Stimulated activated CD8-positive, alpha-beta memory T cell treated with anti-CD3 and anti-CD28 coated beads, Interleukin-2, amount 100 ng/mL, for 48 hours (primary cell): ENCODE measurements at regions not wholly inside any gene's neighbourhood (a gene's known extent, or its start where the extent isn't known, plus 50 kb on each side); places are given as distances from the start of the nearest gene placed in this dataset.

Experiments used
- DNase-seq, 2 donors: peaks; one replicate each; pipeline ENCODE4 v3.0.0-alpha.2; 2020; ENCODE audit warnings: low read depth in 2 of 2

DNA sequence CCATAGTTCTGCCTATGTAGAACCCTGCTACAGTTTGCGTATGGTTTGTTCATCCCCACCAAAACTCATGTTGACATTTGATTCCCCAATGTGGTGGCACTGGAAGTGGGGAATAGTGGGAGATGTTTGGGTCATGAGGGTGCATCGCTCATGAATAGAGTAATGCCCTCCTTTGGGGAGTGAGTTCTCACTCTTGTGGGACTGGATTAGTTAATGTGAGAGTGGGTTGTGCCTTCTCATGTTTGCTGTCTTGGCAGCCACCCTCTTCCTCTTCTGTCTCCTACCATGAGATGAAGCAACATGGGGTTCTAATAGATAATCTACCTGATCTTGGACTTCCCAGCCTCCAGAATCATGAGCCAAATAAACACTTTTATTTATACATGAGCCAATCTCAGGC lies 237.2 kb upstream of the APCDD1 start:
- no peak for DNase-seq

DNA sequence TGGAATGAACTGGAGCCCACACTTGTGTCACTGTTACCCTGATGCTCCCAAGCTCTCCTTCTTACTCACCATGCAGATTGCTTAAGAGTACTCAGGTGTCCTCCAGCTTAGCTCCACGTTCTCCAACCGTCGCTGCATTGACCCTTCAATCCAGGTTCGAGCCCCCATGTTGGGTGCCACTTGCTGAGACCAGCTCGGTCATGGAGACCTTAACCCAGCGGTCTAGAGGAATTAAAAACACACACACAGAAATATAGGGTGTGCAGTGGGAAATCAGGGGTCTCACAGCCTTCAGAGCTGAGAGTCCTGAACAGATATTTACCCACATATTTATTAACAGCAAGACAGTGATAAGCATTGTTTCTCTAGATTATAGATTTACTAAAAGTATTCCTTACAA lies 229.1 kb upstream of the APCDD1 start:
- no peak for DNase-seq

DNA sequence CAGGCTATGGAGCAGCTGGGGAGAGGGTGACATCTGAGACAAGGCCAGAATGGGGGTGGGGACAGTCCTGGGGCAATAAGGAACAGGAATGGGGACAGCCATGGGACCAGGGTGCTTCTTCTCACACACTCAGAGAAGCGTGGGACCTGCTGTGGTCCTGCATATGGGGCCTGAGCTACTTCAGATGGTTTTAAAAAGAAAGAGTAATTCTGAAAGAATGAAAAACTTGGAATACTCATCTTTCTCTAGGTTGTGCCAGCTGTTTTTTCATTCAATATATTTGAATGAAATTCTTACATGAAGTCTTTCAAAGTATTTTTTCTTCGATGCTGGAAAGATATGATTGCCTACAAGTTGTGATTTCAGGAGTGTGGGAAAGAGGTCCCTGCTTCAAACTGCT lies 227.5 kb upstream of the APCDD1 start:
- no peak for DNase-seq

DNA sequence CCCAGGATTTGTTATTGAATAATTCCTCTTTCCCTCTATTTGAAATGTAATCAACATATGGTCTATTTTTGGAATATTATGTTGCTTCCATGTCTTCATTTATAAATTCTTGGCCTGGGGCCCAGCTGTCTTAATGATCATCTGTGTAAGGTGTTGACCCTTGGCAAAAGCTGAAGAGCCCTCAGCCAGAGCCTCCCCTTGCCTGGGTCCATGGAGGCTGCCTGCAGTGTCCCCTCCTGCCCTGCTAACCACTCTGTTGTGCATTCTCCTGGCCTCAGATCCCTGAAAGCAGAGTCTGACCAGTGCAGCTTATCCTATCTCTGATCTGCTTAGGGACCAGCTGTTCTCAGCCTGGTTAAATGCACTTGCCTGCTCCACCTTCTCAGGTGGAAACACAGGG lies 226.1 kb upstream of the APCDD1 start:
- no peak for DNase-seq

DNA sequence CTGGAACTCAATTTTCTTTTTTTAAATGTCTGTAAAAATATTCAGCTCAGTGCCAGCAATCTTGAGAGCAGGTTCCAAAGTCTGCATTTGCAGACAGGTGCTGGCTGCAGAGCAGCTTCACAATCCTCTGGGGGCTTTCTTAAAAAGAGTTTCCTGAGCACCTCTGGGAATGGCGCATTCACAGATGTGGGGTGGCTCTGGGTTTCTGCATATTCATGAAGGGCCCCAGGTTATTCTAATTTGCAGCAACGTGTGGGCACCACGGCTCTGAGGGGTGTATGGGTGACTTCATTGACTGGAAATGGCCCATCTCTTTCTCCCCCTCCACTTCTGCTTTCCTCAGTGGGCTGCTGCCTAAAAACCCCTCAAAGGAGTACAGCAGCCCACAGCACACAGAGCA lies 225.0 kb upstream of the APCDD1 start:
- no peak for DNase-seq

DNA sequence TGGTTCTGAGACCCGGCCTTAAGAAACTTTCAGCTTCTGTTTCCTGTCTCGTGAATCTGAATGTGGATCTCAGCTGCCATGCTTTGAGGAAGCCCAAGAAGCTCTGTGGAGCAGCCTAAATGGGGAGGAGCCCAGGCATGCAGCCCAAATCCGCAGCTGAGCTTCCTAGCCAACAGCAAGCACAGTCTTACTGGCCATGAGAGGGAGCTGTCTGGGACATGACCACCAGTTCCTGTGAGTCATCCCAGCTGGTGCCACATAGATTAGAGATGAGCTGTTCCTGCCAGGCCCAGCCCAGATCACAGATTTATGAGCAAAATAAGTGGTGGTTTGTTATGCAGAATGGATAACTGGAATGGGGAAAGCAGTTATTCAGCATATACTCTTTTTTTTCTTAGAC lies 224.4 kb upstream of the APCDD1 start:
- no peak for DNase-seq

DNA sequence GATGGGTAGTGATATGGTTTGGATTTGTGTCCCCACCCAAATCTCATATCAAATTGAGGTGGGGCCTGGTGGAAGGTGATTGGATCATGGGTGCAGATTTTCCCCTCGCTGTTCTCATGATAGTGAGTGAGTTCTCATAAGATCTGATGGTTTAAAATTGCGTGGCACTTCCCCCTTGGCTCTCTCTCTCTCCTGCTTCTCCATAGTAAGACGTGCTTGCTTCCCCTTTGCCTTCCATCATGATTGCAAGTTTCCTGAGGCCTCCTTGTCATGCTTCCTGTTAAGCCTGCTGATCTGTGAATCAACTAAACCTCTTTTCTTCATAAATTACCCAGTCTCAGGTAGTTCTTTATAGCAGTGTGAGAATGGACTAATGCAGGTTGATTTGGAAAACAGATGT lies 223.2 kb upstream of the APCDD1 start:
- no peak for DNase-seq

DNA sequence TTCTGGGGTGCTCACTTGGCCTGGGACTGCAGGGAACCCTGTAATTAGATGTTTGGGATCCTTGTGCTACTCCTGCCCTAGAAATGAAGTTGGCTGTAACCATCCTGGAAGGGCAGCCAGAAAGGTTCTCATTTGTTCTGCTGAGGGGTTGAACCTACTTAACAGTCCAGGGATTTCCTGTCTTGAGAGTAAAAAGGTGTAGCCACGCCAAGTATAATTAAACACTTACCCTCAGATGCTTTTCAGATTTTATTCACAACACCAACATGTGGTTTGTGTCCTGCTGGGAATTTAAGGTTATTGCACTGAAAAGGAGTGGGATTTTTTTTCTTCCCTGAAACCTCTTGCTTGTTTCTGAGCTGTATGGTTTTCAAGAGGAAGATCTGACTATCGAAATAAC lies 222.4 kb upstream of the APCDD1 start:
- no peak for DNase-seq

DNA sequence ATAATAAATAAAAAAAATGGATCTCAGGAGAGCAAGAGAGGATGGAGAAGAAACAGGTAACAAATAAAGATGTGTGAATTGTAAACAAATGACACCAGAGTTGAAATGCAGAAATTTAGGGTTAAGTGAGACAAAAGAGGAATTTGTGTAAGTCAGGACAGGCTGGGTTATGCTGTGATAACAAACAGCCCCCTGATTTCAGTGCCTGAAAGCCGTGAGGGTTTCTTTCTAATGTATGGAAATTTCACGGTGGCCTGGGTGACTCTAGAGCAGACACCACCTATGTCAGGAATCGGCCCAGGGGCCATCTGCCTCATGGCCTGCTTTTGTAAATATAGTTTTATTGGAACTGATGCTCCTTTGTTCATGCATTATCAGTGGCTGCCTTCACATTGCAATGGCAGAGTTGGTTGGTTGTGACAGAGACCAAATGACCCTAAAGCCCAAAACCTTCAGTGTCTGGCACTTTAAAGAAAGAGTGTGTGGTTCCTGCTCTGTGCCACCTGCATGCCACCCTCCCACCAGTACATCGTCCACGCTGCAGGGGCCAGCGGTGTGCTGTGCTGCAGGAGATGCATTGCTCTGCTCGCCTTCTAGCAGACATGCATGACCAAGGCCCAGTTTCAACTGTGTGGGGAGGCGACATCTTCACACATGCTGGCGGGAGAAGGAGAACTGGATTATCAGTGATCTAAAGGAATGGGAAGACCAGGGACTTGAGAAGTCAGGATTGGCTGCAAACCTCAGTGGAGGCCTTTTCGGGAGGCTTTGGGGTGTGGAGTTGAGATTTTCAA lies 221.2 kb upstream of the APCDD1 start:
- no peak for DNase-seq

DNA sequence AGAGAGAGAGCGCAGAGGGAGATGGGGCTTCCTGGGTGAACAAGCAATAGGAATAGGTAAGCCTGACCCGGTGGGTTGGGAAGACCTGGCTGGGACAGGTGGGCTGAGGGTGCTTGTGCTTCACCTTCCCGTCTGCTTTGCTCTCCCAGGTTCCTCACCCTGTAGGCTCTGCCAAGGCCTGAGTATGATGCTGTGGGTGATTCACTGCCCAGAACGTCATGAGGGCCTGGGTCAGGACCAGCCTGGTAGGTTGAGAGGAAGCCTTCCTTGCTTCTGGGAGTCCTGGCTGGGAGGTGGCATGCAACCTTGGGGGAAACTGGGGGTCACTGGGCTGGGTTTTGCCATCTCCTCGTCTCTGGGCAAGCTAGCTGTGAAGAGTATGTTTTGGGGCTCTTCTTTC lies 220.2 kb upstream of the APCDD1 start:
- no peak for DNase-seq

DNA sequence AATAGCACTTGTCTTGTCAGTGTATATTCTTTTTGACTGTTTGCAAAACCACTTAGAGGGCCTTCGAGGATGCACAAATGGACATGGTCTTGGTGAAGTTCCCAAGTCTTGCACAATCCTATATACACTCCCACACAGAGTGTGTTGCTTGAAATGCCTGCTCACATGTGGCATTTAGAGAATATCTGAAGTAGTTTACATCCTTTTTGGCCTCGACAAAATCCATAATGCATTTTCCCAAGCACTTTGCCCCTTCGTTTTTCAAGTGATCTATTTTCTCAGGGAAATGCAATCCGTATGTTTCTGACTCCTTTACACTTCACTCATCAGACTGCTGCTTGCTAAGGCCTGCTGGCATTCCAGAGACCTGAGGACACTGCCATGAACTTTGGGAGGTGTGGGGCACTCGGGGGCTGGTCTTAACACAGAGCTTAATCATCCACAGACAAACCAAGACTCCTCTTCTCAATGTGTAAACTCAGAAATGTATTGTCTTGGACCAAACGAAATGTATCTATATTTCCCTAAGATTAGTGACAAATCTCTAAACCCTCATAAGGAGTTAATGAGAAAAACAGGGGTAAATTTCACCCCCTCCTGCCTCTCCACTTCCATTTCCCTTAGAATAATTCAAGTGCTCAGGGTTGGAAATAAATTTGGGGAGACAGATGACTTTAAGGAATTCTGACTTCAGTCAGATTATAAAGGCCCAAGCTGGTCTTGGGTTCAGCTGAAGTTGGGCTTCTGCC lies 219.3 kb upstream of the APCDD1 start:
- DNase-seq, result no peak

DNA sequence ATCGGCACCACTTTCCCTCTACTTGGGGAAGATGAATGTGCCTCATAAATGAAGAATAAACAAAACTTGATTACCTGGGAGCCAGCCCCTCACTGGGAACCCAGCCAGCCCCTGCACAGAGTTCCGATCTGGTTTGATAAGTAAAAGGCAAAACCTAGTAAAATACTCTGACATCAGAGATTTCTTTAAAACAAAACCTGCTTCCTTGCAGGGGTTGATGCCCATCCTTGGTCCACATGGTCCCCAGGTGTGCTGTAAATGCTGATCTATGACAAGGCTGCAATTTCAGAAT lies 218.8 kb upstream of the APCDD1 start:
- no peak for DNase-seq

DNA sequence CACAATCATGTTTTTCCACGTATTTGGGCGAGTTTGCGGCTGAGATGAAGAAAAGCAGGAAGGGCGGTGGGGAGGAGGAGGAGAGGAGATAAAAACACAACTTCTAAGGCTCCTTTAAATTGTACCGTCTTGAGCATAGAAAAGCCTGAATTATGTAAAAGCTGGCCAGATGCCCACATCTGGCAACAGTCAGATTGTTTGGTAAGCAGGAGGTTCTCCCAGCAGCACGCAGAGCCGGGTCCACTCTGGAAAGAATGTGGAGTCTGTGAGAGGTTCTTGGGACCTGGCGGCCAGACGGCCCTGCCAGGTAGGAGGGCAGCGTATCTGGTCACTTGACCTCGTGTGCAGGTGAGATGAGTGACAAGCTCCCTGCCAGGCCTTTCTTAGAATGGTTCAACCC lies 215.3 kb upstream of the APCDD1 start:
- no peak for DNase-seq

DNA sequence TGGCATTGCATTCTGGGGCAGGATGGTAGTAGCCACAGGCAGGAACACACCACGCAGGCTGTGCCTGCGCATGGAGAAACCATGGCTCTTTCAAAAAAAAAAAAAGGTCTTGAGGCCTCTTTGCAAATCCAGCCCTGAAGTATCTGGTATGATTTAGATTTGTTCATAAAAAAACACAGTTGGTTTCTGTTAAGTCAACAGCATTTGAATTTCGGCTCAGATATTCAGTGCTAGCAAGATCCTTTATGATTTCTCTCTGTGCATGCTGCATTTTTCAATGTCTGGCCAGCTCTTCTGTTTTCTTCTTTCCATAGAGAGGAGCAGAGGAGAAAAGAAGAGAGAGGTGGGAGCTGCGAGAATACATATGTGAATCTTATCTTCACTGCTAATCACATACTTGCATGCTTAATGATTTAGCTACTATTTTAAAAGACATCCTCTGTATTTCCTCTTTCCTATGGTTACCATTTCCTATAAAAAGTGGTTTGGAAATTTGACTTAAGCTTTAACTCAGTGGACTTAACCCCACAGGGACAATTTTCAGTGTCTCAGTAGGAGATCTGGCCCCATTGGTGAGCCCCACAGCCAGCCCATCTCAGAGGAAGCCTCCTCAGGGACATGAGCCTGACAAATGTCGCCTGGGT lies 214.3 kb upstream of the APCDD1 start:
- no peak for DNase-seq

DNA sequence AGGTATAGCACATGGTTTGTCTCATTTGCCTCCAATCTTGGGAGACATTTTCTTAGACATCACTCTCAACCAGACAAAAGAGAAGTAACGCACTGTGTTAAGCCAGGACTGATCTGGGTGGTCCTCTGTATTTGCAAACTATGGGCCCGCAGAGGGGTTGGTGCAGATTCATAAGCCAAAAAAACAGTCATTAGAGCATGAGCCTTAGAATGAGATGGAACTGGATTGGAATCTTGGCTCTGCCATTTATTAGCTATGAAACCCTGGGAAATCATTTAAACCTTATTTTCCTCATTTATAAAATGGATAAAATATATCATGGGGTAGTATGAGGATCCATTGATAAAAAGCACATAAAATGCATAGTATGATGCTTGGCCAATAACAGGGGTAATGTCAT lies 213.5 kb upstream of the APCDD1 start:
- no peak for DNase-seq

DNA sequence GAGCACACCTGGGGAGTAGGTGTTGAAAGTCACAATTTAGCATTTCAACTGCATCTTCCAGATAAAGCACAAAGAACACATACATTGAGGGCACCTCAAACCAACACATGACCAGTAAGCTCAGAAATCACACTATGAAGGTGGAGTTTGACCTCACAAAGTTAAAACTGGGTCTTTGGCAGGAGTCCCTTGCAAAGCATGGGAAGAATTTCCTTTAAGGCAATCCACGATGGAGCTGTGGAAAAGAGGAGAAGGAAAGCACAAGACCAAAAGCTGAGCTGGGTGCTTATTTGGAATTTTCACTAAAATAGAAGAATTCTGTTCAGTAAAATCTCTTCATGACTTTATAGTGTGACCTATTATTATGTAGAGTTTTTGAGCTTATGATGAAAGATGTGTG lies 212.9 kb upstream of the APCDD1 start:
- DNase-seq, result no peak

DNA sequence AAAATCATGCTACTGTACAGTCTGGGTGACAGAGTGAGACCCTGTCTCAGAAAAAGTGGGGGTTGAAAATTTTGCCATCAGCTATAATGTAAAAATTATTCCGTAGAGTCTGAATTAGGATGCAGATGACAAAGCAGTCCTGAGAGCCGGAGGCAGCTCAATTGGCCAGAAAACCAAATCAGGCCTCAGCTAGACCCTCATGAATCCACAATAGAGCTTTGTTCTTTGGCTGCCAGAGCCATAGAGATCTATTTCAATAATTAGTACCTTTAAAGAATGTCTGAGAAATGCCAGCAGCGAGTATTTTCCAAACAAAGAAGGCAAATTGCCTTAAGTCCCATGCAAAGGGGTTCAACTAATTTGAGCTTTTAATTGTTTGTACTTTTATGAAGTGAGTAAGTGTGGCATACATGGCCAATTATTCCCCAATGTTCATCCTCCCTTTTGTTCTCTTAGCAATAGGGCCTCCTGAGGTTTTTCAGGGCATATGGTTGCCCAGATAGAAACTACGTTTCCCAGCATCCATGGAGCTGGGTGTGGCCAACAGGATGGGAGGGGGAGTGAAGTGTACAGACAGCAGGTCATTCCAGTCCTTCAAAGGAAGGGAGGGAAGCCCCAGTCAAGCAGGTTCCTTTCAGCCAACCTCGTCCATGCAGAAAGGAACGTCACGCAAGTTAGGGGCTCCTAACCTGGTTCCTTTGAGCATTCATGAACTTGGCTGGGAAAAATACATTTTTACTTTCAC lies 211.3 kb upstream of the APCDD1 start:
- DNase-seq, result no peak

DNA sequence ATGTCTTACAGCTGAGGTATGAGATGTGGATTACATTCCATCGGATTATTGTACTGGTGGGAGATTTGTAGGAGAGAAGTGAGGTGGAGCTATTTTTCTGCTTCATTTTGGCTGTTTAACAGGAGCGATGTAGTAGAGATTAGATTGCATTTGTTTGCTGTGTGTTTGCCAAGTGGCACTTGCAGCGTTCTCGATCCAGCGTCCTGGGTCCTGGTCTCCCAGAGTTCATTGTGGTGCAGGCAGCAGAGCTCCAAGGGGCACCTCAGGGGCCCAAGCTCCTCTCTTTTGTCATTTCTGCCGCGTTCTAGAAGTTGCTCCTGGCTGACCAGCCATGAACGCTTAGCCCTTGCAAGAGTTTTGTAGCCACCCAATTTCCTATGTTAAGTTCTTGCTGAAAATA lies 210.1 kb upstream of the APCDD1 start:
- no peak for DNase-seq

DNA sequence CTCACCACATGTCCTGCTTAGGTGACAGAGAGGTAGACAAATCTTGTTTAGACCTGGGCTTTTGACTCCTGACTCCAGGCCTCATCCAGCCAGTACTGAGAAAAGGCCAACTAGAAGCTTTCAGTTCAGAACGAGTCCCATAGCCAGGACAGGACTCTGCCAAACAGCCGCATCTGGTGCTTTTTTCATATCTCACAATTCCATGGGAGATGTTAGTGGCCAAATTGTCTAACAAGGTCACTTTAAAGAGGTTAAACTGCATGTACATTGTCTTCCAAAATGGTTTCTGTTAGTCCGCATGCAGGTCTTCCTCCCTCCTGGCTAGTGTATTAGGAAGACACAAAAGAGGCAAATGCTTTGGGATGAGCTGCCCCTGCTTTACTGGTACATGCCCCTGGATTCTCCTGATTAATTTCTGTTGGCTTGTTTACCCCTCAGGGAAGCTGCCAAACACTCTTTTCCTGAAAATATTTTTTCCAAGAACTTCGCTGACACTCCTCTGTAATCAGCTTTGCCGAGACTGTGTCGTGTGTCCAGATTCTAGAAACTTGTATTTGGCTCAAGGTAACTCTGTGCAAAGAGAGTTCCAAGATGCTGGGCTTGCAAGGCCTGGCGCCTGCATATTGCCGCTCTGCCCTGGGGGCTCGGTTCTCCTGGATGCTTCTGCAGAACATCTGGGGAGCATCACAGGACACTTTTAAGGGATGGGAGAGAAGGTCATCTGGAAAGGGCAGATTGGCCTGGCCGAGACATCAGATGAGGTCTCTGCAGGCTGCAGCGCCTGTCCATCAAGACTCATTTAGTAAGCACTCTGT lies 209.2 kb upstream of the APCDD1 start:
- no peak for DNase-seq

DNA sequence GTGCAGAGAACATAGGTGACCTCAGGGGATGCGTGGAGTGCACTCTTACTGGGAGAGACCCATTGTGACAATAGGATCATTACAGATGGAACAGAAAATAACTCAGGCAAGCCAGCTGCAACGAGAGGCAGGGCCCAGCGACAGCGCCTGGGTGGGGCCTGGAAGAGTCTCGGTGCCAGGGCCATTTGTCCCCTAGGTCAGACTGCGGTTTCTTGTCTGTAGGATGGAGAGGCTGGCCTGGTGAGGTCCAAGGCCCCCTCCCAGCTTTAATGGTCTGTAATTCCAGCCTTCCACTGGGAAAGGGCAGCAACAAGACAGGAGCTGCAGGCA lies 208.6 kb upstream of the APCDD1 start:
- no peak for DNase-seq

DNA sequence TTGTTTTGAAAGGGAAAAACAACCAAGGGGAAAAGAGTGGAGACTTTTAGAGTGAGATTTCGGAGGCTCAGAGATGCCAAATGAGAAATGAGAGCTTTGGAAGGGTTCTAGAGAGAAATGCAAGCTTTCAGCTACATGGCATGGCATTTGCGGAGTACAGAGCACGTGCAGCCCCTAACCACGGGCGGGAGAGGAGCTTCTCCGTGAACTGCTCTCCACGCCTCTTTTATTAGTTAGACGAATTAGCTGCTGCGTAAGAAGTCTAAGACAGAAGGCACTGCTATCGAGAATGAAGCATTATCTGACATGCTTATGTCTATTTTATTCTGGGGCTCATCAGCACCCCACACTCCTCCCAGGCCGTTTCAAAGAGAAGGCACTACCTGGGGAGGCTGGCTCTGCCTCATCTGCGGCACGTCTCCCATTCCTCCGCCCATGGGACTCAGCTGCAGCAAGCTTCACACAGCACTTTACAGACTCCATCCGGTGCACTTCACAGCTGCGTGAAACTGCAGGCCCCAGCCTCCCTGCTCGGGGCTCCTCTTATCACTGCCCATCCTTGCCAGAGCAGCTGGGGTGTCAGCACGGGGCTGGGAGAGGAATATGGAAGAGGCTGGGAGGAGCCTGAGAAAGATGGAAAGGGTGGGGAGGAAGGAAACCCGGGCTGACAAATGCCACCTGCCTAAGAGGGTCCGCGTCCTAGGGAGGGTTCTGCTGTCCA lies 207.3 kb upstream of the APCDD1 start:
- no peak for DNase-seq
